Thoracic aorta (tissue), 2 donors: ENCODE measurements at regions not wholly inside any gene's neighbourhood (a gene's known extent, or its start where the extent isn't known, plus 50 kb on each side); places are given as distances from the start of the nearest gene placed in this dataset.

Experiments
- ATAC-seq: fragments of 150-250 bp; one replicate; pipeline ENCODE4 v1.8.0; 2017; ENCODE audit warnings: low read depth; ENCODE audit not compliant: insufficient number of reproducible peaks, low FRiP score
- DNase-seq: peaks from one replicate; pipeline ENCODE4 v3.0.0-alpha.2; 2020; ENCODE audit warnings: low spot score
- H3K27ac ChIP-seq, 2 donors: fragments of 200-600 bp; sonication (generic); 1 replicate in 1 of 2; 2 replicates in 1 of 2; pipeline ENCODE4 v1.5.1; 2016; ENCODE audit warnings: mild to moderate bottlenecking in 2 of 2, moderate library complexity in 2 of 2
- H3K27me3 ChIP-seq: fragments of 200-600 bp; sonication (generic); replicated peaks from 2 replicates; pipeline ENCODE4 v1.6.0; 2016; ENCODE audit warnings: mild to moderate bottlenecking; ENCODE audit not compliant: insufficient read depth
- H3K36me3 ChIP-seq: fragments of 200-600 bp; sonication (generic); one replicate; pipeline ENCODE4 v1.5.1; 2016
- H3K4me1 ChIP-seq, 2 donors: fragments of 200-600 bp; sonication (generic); 1 replicate in 1 of 2; 2 replicates in 1 of 2; pipeline versions ENCODE4 v1.5.1 to v1.6.0; 2016; ENCODE audit warnings: low read depth in 2 of 2, mild to moderate bottlenecking in 1 of 2; ENCODE audit not compliant: control insufficient read depth in 1 of 2
- H3K4me3 ChIP-seq: fragments of 200-600 bp; sonication (generic); 2 replicates; pipeline ENCODE4 v1.5.1; 2016; ENCODE audit warnings: mild to moderate bottlenecking
- H3K9me3 ChIP-seq: fragments of 200-600 bp; sonication (generic); 2 replicates; pipeline ENCODE4 v1.5.1; 2016
- CTCF ChIP-seq: fragments of 200-600 bp; sonication (generic); IDR thresholded peaks from one replicate; pipeline ENCODE4 v1.5.1; 2019; ENCODE audit warnings: antibody characterized with exemption

GRCh38 chr2:18154812-18155211 is 276.3 kb downstream of the KCNS3 start:
- no peaks in the 10 kb centered on the region for H3K9me3 ChIP-seq
- no peak overlapping the region for H3K27ac ChIP-seq
- H3K4me1 ChIP-seq: no peaks in the 10 kb centered on the region
- no peak overlapping the region for H3K4me3 ChIP-seq
- DNase-seq: no peak
- no peak for ATAC-seq
- TF ChIP-seq CTCF: no peak
- H3K27me3 ChIP-seq: no peaks in the 10 kb centered on the region
- no peaks in the 10 kb centered on the region for H3K36me3 ChIP-seq

GRCh38 chr2:18154259-18154658 is 275.8 kb downstream of the KCNS3 start:
- Histone ChIP-seq H3K4me3 (no peak overlapping the region), H3K36me3 (no peaks in the 10 kb centered on the region), H3K4me1 (no peaks in the 10 kb centered on the region), H3K9me3 (no peaks in the 10 kb centered on the region), H3K27ac (no peak overlapping the region), H3K27me3 (no peaks in the 10 kb centered on the region)
- no peak for ATAC-seq
- TF ChIP-seq CTCF: no peak
- no peak for DNase-seq

DNA sequence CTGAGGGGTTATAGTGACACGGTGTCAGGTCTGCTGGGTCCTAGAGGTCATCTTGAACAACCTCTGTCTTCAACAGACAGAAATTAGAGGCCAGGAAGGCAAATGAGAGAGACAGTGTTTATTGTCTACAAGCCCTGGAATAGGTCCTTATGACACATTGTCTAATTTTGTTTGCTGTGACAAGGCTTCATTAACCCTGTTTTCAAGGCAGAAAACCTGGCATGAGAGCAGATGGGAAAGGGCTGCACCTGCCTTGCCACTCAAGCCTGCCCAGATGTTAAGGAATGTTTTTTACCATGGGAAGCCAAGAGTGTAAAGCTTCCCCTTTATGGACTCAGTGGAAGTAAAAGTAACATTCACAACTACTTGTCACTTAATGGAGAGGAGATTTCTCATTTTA is 275.3 kb downstream of the KCNS3 start:
- DNase-seq (no peak), ATAC-seq (no peak)
- Histone ChIP-seq H3K27me3 (no peaks in the 10 kb centered on the region), H3K4me3 (no peak overlapping the region), H3K36me3 (no peaks in the 10 kb centered on the region), H3K9me3 (no peaks in the 10 kb centered on the region), H3K27ac (no peak overlapping the region), H3K4me1 (no peaks in the 10 kb centered on the region)
- TF ChIP-seq CTCF: no peak

GRCh38 chr2:18151237-18151636 is 272.8 kb downstream of the KCNS3 start:
- no peak for TF ChIP-seq CTCF
- no peaks in the 10 kb centered on the region for H3K27me3 ChIP-seq
- H3K36me3 ChIP-seq: no peaks in the 10 kb centered on the region
- ATAC-seq (no peak), DNase-seq (no peak)
- no peak overlapping the region for H3K4me3 ChIP-seq
- no peaks in the 10 kb centered on the region for H3K4me1 ChIP-seq
- no peak overlapping the region for H3K27ac ChIP-seq
- no peaks in the 10 kb centered on the region for H3K9me3 ChIP-seq

DNA sequence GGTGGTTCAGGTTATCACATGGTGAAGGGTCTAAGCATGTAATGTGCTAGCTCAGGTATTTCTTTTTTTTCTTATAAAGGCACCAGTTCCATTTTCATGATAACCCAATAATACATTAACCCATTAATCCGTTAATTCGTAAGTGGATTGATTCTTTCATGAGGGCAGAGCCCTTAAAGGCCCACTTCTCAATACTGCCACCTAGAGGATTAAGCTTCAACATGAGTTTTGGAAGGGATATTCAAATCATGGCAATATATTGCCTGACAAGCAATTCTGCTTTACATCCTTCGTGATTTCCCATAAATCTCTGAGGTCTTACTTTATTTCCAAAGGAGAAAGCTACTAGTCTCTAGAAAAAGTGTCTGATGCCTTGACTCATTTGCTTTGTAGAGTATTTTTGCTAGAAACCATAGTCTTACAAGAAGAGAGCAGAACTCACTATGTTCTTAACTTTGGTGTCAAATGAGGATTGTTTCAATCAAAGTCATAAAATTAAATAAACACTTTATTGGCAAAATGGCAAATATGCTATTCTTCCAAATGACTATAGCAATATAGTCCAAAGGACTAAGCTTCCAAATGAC is 271.3 kb downstream of the KCNS3 start:
- H3K27ac ChIP-seq: no peak overlapping the region
- no peaks in the 10 kb centered on the region for H3K9me3 ChIP-seq
- DNase-seq (no peak), ATAC-seq (no peak)
- no peak overlapping the region for H3K4me3 ChIP-seq
- H3K27me3 ChIP-seq: no peaks in the 10 kb centered on the region
- TF ChIP-seq CTCF: peak; percentile 72
- H3K4me1 ChIP-seq: no peaks in the 10 kb centered on the region
- H3K36me3 ChIP-seq: no peaks in the 10 kb centered on the region
